ENCODE measurements at regions not wholly inside any gene's neighbourhood (a gene's known extent, or its start where the extent isn't known, plus 50 kb on each side); places are given as distances from the start of the nearest gene placed in this dataset.
"Not testable (repeated sequence)": the region's sequence is repeated elsewhere in the genome, so short reads cannot be mapped to it uniquely, and the experiment has no call there.

GRCh38 chr11:22115470-22116029, 77.3 kb upstream of the ANO5 start:
- no peaks in the 10 kb centered on the region for H4K20me1 ChIP-seq (ENCODE audit: insufficient read depth, low read length)
- Mint-ChIP-seq H3K36me3 (no peaks in the 10 kb centered on the region), H3K4me1 (no peaks in the 10 kb centered on the region), H3K27me3 (ENCODE audit: low read depth in 3 of 3) (no peaks in the 10 kb centered on the region), H3K4me3 (no peak overlapping the region), H3K9me3 (peaks cover 0 to 3% (median 0%) of the 10 kb centered on the region in 7 donors), H3K27ac (no peak overlapping the region)
- H3K9me3 ChIP-seq (replicated peaks in 1 of 2; ENCODE audit: control insufficient read depth in 1 of 2, insufficient read depth in 1 of 2, low read length in 2 of 2) = no peaks in the 10 kb centered on the region
- no peak overlapping the region for H3K27ac ChIP-seq (ENCODE audit: low read depth in 1 of 2, low read length in 2 of 2)
- no peaks in the 10 kb centered on the region for H3K27me3 ChIP-seq (ENCODE audit: control insufficient read depth in 2 of 2, insufficient read depth in 2 of 2, low read length in 2 of 2)
- no peak overlapping the region for H3K9ac ChIP-seq (ENCODE audit: insufficient read depth, low read length, poor library complexity, severe bottlenecking)
- no peak for DNase-seq
- intact Hi-C loops (cut with micrococcal nuclease) = no loop called here
- no peak for TF ChIP-seq CTCF (IDR thresholded peaks at IDR 0.05)
- WGBS (ENCODE audit: insufficient coverage) = no CpG with 5 or more reads among the region's 3 CpGs
- no peaks in the 10 kb centered on the region for H3K36me3 ChIP-seq (replicated peaks in 1 of 2; ENCODE audit: control insufficient read depth in 1 of 2, insufficient read depth in 2 of 2, low read length in 2 of 2)
- H3K4me1 ChIP-seq (ENCODE audit: control insufficient read depth in 1 of 2, insufficient read depth in 2 of 2, low read length in 2 of 2) = no peaks in the 10 kb centered on the region
- no peak overlapping the region for H3K4me3 ChIP-seq (replicated peaks in 1 of 3; ENCODE audit: low read depth in 2 of 3, low read length in 3 of 3)
- no peak overlapping the region for H2AFZ ChIP-seq (ENCODE audit: insufficient read depth, low read depth, low read length, poor library complexity, severe bottlenecking)
- no peak overlapping the region for H3K4me2 ChIP-seq (replicated peaks; ENCODE audit: extremely low read depth, low read length, poor library complexity, severe bottlenecking)
- H3K79me2 ChIP-seq (ENCODE audit: insufficient read depth, low read length) = no peaks in the 10 kb centered on the region

DNA sequence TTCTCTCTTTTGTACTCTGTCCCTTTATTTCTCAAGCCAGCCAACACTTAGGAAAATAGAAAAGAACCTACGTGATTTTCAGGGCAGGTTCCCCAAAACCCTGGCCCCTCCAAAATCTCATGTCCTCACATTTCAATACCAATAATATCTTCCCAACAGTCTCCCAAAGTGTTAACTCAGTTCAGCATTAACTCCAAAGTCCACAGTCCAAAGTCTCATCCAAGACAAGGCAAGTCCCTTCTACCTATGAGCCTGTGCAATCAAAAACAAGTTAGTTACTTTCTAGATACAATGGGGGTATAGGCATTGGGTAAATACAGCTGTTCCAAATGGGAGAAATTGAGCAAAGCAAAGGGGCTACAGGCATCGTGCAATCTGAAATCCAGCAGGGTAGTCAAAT, 64.9 kb upstream of the ANO5 start:
- H3K27me3 ChIP-seq (ENCODE audit: control insufficient read depth in 2 of 2, insufficient read depth in 2 of 2, low read length in 2 of 2); H3K79me2 ChIP-seq (ENCODE audit: insufficient read depth, low read length); H3K27ac Mint-ChIP-seq; H3K4me2 ChIP-seq (replicated peaks; ENCODE audit: extremely low read depth, low read length, poor library complexity, severe bottlenecking); H2AFZ ChIP-seq (ENCODE audit: insufficient read depth, low read depth, low read length, poor library complexity, severe bottlenecking); H4K20me1 ChIP-seq (ENCODE audit: insufficient read depth, low read length); H3K36me3 Mint-ChIP-seq; intact Hi-C loops (cut with micrococcal nuclease); DNase-seq; H3K4me3 Mint-ChIP-seq; H3K4me3 ChIP-seq (replicated peaks in 1 of 3; ENCODE audit: low read depth in 2 of 3, low read length in 3 of 3); H3K36me3 ChIP-seq (replicated peaks in 1 of 2; ENCODE audit: control insufficient read depth in 1 of 2, insufficient read depth in 2 of 2, low read length in 2 of 2); H3K27me3 Mint-ChIP-seq (ENCODE audit: low read depth in 3 of 3); H3K9ac ChIP-seq (ENCODE audit: insufficient read depth, low read length, poor library complexity, severe bottlenecking); H3K4me1 ChIP-seq (ENCODE audit: control insufficient read depth in 1 of 2, insufficient read depth in 2 of 2, low read length in 2 of 2); H3K9me3 ChIP-seq (replicated peaks in 1 of 2; ENCODE audit: control insufficient read depth in 1 of 2, insufficient read depth in 1 of 2, low read length in 2 of 2); H3K27ac ChIP-seq (ENCODE audit: low read depth in 1 of 2, low read length in 2 of 2); H3K4me1 Mint-ChIP-seq: not testable (repeated sequence)
- no CpG with 5 or more reads among the region's 2 CpGs for WGBS (ENCODE audit: insufficient coverage)
- H3K9me3 Mint-ChIP-seq = peaks cover 3 to 13% (median 5%) of the 10 kb centered on the region in 7 donors

Measured in CD14-positive monocyte (primary cell).